Calu3 (cell line): ENCODE measurements at regions not wholly inside any gene's neighbourhood (a gene's known extent, or its start where the extent isn't known, plus 50 kb on each side); places are given as distances from the start of the nearest gene placed in this dataset.

Experiments used
- BruUV-seq: library from RNA; stranded (reverse); fragments of 400-500 nt; replicated peaks from 2 replicates; lab custom pipeline; 2021; lab: Mats Ljungman, UMichigan
- CTCF ChIA-PET: fragments of 300-600 bp; sonication (Branson Sonifier 250); formaldehyde crosslinking; loops from one replicate; lab custom pipeline; 2022; ENCODE audit warnings: antibody characterized with exemption; lab: Charles Lee
- DNase-seq: peaks from one replicate; pipeline ENCODE4 v3.0.0; 2022
- H3K27ac Mint-ChIP-seq: one replicate; pipeline ENCODE4 v1.8.0; 2022; ENCODE audit warnings: mixed read lengths; ENCODE audit not compliant: unreplicated experiment
- H3K27me3 Mint-ChIP-seq: one replicate; pipeline ENCODE4 v1.8.0; 2022; ENCODE audit warnings: mixed read lengths; ENCODE audit not compliant: unreplicated experiment
- H3K36me3 Mint-ChIP-seq: one replicate; pipeline ENCODE4 v1.8.0; 2022; ENCODE audit warnings: mild to moderate bottlenecking, moderate library complexity, mixed read lengths; ENCODE audit not compliant: insufficient read depth, unreplicated experiment
- H3K4me1 Mint-ChIP-seq: one replicate; pipeline ENCODE4 v1.8.0; 2022; ENCODE audit warnings: mild to moderate bottlenecking, low read depth, mixed read lengths; ENCODE audit not compliant: unreplicated experiment
- H3K4me3 Mint-ChIP-seq: one replicate; pipeline ENCODE4 v1.8.0; 2022; ENCODE audit warnings: mild to moderate bottlenecking, low read depth, moderate library complexity, mixed read lengths; ENCODE audit not compliant: unreplicated experiment
- H3K9me3 Mint-ChIP-seq: one replicate; pipeline ENCODE4 v1.8.0; 2022; ENCODE audit warnings: low read depth, mixed read lengths; ENCODE audit not compliant: unreplicated experiment
- CTCF ChIP-seq: fragments of 200-600 bp; IDR thresholded peaks from one replicate; pipeline ENCODE4 v1.8.0; 2022; ENCODE audit warnings: antibody characterized with exemption; ENCODE audit not compliant: unreplicated experiment
- intact Hi-C: fragments of 100-400 bp; cut with micrococcal nuclease; formaldehyde crosslinking; loops from one replicate; pipeline ENCODE4 v1.10.0; 2022; ENCODE audit not compliant: unreplicated experiment

GRCh38 chr5:84602371-84602771 lies 217.7 kb upstream of the EDIL3 start:
- no peak overlapping the region for H3K4me3 Mint-ChIP-seq
- intact Hi-C loops, result no loop called here
- BruUV-seq, result no TSS peak
- H3K27me3 Mint-ChIP-seq, result no peaks in the 10 kb centered on the region
- no peaks in the 10 kb centered on the region for H3K4me1 Mint-ChIP-seq
- no peaks in the 10 kb centered on the region for H3K36me3 Mint-ChIP-seq
- CTCF ChIA-PET, result no interaction called here
- no peak for DNase-seq
- H3K27ac Mint-ChIP-seq, result no peak overlapping the region
- no peak for TF ChIP-seq CTCF
- no peaks in the 10 kb centered on the region for H3K9me3 Mint-ChIP-seq

GRCh38 chr5:84599964-84600363 lies 215.3 kb upstream of the EDIL3 start:
- Mint-ChIP-seq H3K4me3 (no peak overlapping the region), H3K27ac (no peak overlapping the region), H3K36me3 (no peaks in the 10 kb centered on the region), H3K27me3 (no peaks in the 10 kb centered on the region), H3K9me3 (no peaks in the 10 kb centered on the region), H3K4me1 (no peaks in the 10 kb centered on the region)
- CTCF ChIA-PET, result interaction anchor here (0.7 kb wide), 1 partner anchor 1197 kb away, joined by 3 read pairs; no protein-coding TSS in a partner anchor
- intact Hi-C loops, result no loop called here
- no TSS peak for BruUV-seq
- TF ChIP-seq CTCF, result no peak
- DNase-seq, result no peak

- TF ChIP-seq CTCF, result no peak
- Mint-ChIP-seq H3K36me3 (no peaks in the 10 kb centered on the region), H3K9me3 (no peaks in the 10 kb centered on the region), H3K27me3 (no peaks in the 10 kb centered on the region), H3K4me1 (no peaks in the 10 kb centered on the region), H3K27ac (no peak overlapping the region), H3K4me3 (no peak overlapping the region)
- CTCF ChIA-PET, result no interaction called here
- BruUV-seq, result no TSS peak
- no peak for DNase-seq
- intact Hi-C loops, result no loop called here
Observed at GRCh38 chr5:84597904-84598303, 213.2 kb upstream of the EDIL3 start.

- Mint-ChIP-seq H3K9me3 (no peaks in the 10 kb centered on the region), H3K27ac (no peak overlapping the region), H3K4me1 (no peaks in the 10 kb centered on the region), H3K27me3 (no peaks in the 10 kb centered on the region), H3K4me3 (no peak overlapping the region), H3K36me3 (no peaks in the 10 kb centered on the region)
- no peak for TF ChIP-seq CTCF
- no peak for DNase-seq
- CTCF ChIA-PET, result no interaction called here
- intact Hi-C loops, result no loop called here
- no TSS peak for BruUV-seq
Observed at GRCh38 chr5:84590629-84591028, 205.9 kb upstream of the EDIL3 start.
